Liver (tissue), 8 donors: ENCODE measurements at regions not wholly inside any gene's neighbourhood (a gene's known extent, or its start where the extent isn't known, plus 50 kb on each side); places are given as distances from the start of the nearest gene placed in this dataset.

Source experiments
- DNase-seq: peaks from one replicate; pipeline ENCODE4 v3.0.0-alpha.2; 2017; ENCODE audit warnings: low spot score
- H3K27ac ChIP-seq, 2 donors: one replicate each; pipeline ENCODE4 v1.7.0; 2013; ENCODE audit warnings: inconsistent platforms in 2 of 2, low read length in 2 of 2, control low read depth in 1 of 2, low read depth in 1 of 2, mild to moderate bottlenecking in 1 of 2
- H3K27me3 ChIP-seq, 4 donors: one replicate each; pipeline versions ENCODE4 v1.6.1 to v1.7.0; 2013; ENCODE audit warnings: low read length in 3 of 4, inconsistent platforms in 1 of 4, mild to moderate bottlenecking in 1 of 4, moderate library complexity in 1 of 4; ENCODE audit not compliant: control insufficient read depth in 4 of 4, insufficient read depth in 4 of 4
- H3K36me3 ChIP-seq, 4 donors: one replicate each; pipeline versions ENCODE4 v1.6.1 to v1.7.0; 2013; ENCODE audit warnings: low read length in 3 of 4, mild to moderate bottlenecking in 3 of 4, low read depth in 1 of 4, moderate library complexity in 1 of 4; ENCODE audit not compliant: control insufficient read depth in 4 of 4, insufficient read depth in 3 of 4
- H3K4me1 ChIP-seq, 4 donors: one replicate each; pipeline versions ENCODE4 v1.6.1 to v1.7.0; 2013; ENCODE audit warnings: low read length in 3 of 4, mild to moderate bottlenecking in 3 of 4, moderate library complexity in 1 of 4; ENCODE audit not compliant: control insufficient read depth in 4 of 4, insufficient read depth in 4 of 4
- H3K4me3 ChIP-seq, 3 donors: one replicate each; pipeline versions ENCODE4 v1.6.1 to v1.7.0; 2013; ENCODE audit warnings: low read length in 3 of 3, control low read depth in 1 of 3, low read depth in 1 of 3, mild to moderate bottlenecking in 1 of 3
- H3K9ac ChIP-seq, 2 donors: one replicate each; pipeline ENCODE4 v1.7.0; 2013; ENCODE audit warnings: low read length in 2 of 2, mild to moderate bottlenecking in 2 of 2, moderate library complexity in 2 of 2, control low read depth in 1 of 2, low read depth in 1 of 2
- H3K9me3 ChIP-seq, 4 donors: one replicate each; pipeline versions ENCODE4 v1.6.1 to v1.7.0; 2013; ENCODE audit warnings: low read length in 3 of 4; ENCODE audit not compliant: control insufficient read depth in 4 of 4
- EGR1 ChIP-seq, 2 donors: IDR thresholded peaks; 2 replicates each; pipeline ENCODE4 v1.6.1; 2016 to 2018; ENCODE audit warnings: antibody characterized with exemption in 2 of 2, low read depth in 2 of 2
- FOXA2 ChIP-seq: IDR thresholded peaks from 2 replicates; pipeline ENCODE4 v1.6.1; 2016; ENCODE audit warnings: antibody characterized with exemption
- HNF4A ChIP-seq, 2 donors: conservative IDR thresholded peaks; 2 replicates each; pipeline ENCODE4 v1.6.1; 2016; ENCODE audit warnings: antibody characterized with exemption in 2 of 2, mild to moderate bottlenecking in 2 of 2
- RAD21 ChIP-seq, 2 donors: IDR thresholded peaks; 2 replicates each; pipeline ENCODE4 v1.6.1; 2016; ENCODE audit warnings: antibody characterized with exemption in 2 of 2, mild to moderate bottlenecking in 2 of 2
- RXRA ChIP-seq, 2 donors: IDR thresholded peaks; 2 replicates each; pipeline ENCODE4 v1.6.1; 2017 to 2018; ENCODE audit warnings: antibody characterized with exemption in 2 of 2, mild to moderate bottlenecking in 1 of 2
- SP1 ChIP-seq: IDR thresholded peaks from 2 replicates; pipeline ENCODE4 v1.6.1; 2018; ENCODE audit warnings: antibody characterized with exemption, mild to moderate bottlenecking
- ZBTB33 ChIP-seq: IDR thresholded peaks from 2 replicates; pipeline ENCODE4 v1.6.1; 2016; ENCODE audit warnings: antibody characterized with exemption
- WGBS: extraction: QIAGEN DNeasy Blood & Tissue Kit; methylation state at CpG from one replicate; pipeline ENCODE4 v1.1.7; 2013; 5-methylcytosine and 5-hydroxymethylcytosine counted together
- TF ChIP-seq, protein P1 (sequence below): fragments of 150-350 bp; IDR thresholded peaks from 2 replicates; pipeline ENCODE4 v1.5.1; 2017; ENCODE audit warnings: improper control_type of control experiment, low read depth, low read length; ENCODE audit not compliant: missing input control
- TF ChIP-seq, protein P2 (sequence below): IDR thresholded peaks from 2 replicates; pipeline ENCODE4 v1.6.1; 2016; ENCODE audit warnings: antibody characterized with exemption
- TF ChIP-seq, protein P3 (sequence below): IDR thresholded peaks from 2 replicates; pipeline ENCODE4 v1.6.1; 2016; ENCODE audit warnings: antibody characterized with exemption, mild to moderate bottlenecking
- donor health status: healthy.
- donor health status: healthy.
- donor health status: healthy.
- donor health status: healthy.
- donor health status: healthy.

GRCh38 chr14:31966896-31967668, 110.0 kb upstream of the ARHGAP5 start:
- TF ChIP-seq ZBTB33, result no peak
- peak; percentile 23 to 39 for TF ChIP-seq RXRA (IDR thresholded peaks at IDR 0.05)
- peak; percentile 5 to 33 for TF ChIP-seq RAD21 (IDR thresholded peaks at IDR 0.05)
- TF ChIP-seq, protein P1, sequence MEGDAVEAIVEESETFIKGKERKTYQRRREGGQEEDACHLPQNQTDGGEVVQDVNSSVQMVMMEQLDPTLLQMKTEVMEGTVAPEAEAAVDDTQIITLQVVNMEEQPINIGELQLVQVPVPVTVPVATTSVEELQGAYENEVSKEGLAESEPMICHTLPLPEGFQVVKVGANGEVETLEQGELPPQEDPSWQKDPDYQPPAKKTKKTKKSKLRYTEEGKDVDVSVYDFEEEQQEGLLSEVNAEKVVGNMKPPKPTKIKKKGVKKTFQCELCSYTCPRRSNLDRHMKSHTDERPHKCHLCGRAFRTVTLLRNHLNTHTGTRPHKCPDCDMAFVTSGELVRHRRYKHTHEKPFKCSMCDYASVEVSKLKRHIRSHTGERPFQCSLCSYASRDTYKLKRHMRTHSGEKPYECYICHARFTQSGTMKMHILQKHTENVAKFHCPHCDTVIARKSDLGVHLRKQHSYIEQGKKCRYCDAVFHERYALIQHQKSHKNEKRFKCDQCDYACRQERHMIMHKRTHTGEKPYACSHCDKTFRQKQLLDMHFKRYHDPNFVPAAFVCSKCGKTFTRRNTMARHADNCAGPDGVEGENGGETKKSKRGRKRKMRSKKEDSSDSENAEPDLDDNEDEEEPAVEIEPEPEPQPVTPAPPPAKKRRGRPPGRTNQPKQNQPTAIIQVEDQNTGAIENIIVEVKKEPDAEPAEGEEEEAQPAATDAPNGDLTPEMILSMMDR, result no peak
- no peak for TF ChIP-seq EGR1 (IDR thresholded peaks at IDR 0.05; ENCODE audit: low read depth in 2 of 2)
- TF ChIP-seq, protein P2, sequence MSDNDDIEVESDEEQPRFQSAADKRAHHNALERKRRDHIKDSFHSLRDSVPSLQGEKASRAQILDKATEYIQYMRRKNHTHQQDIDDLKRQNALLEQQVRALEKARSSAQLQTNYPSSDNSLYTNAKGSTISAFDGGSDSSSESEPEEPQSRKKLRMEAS, result no peak
- TF ChIP-seq HNF4A (conservative IDR thresholded peaks at IDR 0.05), result peak; percentile 27 to 46
- no peak for TF ChIP-seq FOXA2
- peak; percentile 59 for TF ChIP-seq SP1
- 66% methylated on average over 6 of the region's 6 CpGs for WGBS
- Histone ChIP-seq H3K9ac (no peak overlapping the region), H3K36me3 (no peaks in the 10 kb centered on the region), H3K27ac (peak overlapping the region in 1 of 2 donors; percentile 76), H3K9me3 (peaks cover 2 to 7% (median 5%) of the 10 kb centered on the region in 4 donors), H3K27me3 (no peaks in the 10 kb centered on the region), H3K4me1 (peaks cover 6 to 25% (median 11%) of the 10 kb centered on the region in 4 donors), H3K4me3 (no peak overlapping the region)
- DNase-seq, result no peak

GRCh38 chr14:31967669-31967975, 109.5 kb upstream of the ARHGAP5 start:
- Histone ChIP-seq H3K9ac (no peak overlapping the region), H3K27me3 (no peaks in the 10 kb centered on the region), H3K27ac (peak overlapping the region in 1 of 2 donors; percentile 76), H3K9me3 (peaks cover 2 to 7% (median 5%) of the 10 kb centered on the region in 4 donors), H3K4me1 (peaks cover 6 to 25% (median 11%) of the 10 kb centered on the region in 4 donors), H3K4me3 (no peak overlapping the region), H3K36me3 (no peaks in the 10 kb centered on the region)
- no peak for DNase-seq
- TF ChIP-seq, protein P3, sequence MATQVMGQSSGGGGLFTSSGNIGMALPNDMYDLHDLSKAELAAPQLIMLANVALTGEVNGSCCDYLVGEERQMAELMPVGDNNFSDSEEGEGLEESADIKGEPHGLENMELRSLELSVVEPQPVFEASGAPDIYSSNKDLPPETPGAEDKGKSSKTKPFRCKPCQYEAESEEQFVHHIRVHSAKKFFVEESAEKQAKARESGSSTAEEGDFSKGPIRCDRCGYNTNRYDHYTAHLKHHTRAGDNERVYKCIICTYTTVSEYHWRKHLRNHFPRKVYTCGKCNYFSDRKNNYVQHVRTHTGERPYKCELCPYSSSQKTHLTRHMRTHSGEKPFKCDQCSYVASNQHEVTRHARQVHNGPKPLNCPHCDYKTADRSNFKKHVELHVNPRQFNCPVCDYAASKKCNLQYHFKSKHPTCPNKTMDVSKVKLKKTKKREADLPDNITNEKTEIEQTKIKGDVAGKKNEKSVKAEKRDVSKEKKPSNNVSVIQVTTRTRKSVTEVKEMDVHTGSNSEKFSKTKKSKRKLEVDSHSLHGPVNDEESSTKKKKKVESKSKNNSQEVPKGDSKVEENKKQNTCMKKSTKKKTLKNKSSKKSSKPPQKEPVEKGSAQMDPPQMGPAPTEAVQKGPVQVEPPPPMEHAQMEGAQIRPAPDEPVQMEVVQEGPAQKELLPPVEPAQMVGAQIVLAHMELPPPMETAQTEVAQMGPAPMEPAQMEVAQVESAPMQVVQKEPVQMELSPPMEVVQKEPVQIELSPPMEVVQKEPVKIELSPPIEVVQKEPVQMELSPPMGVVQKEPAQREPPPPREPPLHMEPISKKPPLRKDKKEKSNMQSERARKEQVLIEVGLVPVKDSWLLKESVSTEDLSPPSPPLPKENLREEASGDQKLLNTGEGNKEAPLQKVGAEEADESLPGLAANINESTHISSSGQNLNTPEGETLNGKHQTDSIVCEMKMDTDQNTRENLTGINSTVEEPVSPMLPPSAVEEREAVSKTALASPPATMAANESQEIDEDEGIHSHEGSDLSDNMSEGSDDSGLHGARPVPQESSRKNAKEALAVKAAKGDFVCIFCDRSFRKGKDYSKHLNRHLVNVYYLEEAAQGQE, result no peak
- peak; percentile 50 for TF ChIP-seq SP1
